ENCODE measurements at regions not wholly inside any gene's neighbourhood (a gene's known extent, or its start where the extent isn't known, plus 50 kb on each side); places are given as distances from the start of the nearest gene placed in this dataset.

GRCh38 chr5:91302305-91302704 lies 80.8 kb downstream of the ARRDC3 start:
- TF ChIP-seq, protein P1, sequence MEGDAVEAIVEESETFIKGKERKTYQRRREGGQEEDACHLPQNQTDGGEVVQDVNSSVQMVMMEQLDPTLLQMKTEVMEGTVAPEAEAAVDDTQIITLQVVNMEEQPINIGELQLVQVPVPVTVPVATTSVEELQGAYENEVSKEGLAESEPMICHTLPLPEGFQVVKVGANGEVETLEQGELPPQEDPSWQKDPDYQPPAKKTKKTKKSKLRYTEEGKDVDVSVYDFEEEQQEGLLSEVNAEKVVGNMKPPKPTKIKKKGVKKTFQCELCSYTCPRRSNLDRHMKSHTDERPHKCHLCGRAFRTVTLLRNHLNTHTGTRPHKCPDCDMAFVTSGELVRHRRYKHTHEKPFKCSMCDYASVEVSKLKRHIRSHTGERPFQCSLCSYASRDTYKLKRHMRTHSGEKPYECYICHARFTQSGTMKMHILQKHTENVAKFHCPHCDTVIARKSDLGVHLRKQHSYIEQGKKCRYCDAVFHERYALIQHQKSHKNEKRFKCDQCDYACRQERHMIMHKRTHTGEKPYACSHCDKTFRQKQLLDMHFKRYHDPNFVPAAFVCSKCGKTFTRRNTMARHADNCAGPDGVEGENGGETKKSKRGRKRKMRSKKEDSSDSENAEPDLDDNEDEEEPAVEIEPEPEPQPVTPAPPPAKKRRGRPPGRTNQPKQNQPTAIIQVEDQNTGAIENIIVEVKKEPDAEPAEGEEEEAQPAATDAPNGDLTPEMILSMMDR (IDR thresholded peaks at IDR 0.05; ENCODE audit: low read length): no peak
- TF ChIP-seq EZH2 (optimal IDR thresholded peaks at IDR 0.05; ENCODE audit: low read depth, low read length): no peak
- no peak for TF ChIP-seq EZH2phosphoT487 (IDR thresholded peaks at IDR 0.05; ENCODE audit: low read length)
